ENCODE measurements at regions not wholly inside any gene's neighbourhood (a gene's known extent, or its start where the extent isn't known, plus 50 kb on each side); places are given as distances from the start of the nearest gene placed in this dataset.

- peaks cover 0 to 7% (median 6%) of the 10 kb centered on the region in 3 donors for H3K4me1 ChIP-seq
- no peak for TF ChIP-seq POLR2A (IDR thresholded peaks at IDR 0.05)
- TF ChIP-seq, protein P1, sequence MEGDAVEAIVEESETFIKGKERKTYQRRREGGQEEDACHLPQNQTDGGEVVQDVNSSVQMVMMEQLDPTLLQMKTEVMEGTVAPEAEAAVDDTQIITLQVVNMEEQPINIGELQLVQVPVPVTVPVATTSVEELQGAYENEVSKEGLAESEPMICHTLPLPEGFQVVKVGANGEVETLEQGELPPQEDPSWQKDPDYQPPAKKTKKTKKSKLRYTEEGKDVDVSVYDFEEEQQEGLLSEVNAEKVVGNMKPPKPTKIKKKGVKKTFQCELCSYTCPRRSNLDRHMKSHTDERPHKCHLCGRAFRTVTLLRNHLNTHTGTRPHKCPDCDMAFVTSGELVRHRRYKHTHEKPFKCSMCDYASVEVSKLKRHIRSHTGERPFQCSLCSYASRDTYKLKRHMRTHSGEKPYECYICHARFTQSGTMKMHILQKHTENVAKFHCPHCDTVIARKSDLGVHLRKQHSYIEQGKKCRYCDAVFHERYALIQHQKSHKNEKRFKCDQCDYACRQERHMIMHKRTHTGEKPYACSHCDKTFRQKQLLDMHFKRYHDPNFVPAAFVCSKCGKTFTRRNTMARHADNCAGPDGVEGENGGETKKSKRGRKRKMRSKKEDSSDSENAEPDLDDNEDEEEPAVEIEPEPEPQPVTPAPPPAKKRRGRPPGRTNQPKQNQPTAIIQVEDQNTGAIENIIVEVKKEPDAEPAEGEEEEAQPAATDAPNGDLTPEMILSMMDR (IDR thresholded peaks at IDR 0.05), result no peak
- no peaks in the 10 kb centered on the region for H3K9me3 ChIP-seq
- intact Hi-C loops (cut with DNase I), result no loop called here
- no peaks in the 10 kb centered on the region for H3K36me3 ChIP-seq
- DNase-seq, result no peak
- no peak overlapping the region for H3K4me3 ChIP-seq
- WGBS, 2 donors, result 64 to 76% methylated on average over 4 of the region's 4 CpGs
- H3K27me3 ChIP-seq, result no peaks in the 10 kb centered on the region
- H3K27ac ChIP-seq, result peak overlapping the region in 3 of 4 donors; percentile 14 to 57 (median 54)
These were observed 222.9 kb upstream of the FN1 start for GRCh38 chr2:215658635-215659305.

DNA sequence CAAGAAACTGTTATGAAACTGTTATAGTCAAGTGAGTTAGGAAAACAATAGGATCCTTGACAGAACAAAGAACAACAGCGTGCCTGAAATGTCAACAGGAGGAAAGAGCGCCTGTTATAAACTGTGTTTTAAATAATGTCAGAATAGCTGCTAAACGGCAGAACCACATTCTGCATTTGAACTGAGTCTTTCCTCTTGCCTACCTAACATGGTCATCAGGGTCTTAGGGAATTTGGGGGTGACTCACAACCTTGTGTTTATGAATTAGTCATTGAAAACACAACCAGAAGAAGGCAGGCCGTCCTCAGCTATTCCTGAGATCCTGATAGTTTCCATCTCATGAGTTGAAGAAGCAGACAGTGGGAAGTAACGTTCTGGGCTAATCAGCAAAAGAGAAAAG, 222.0 kb upstream of the FN1 start:
- DNase-seq, result no peak
- H3K36me3 ChIP-seq, result no peaks in the 10 kb centered on the region
- intact Hi-C loops (cut with DNase I), result no loop called here
- no peaks in the 10 kb centered on the region for H3K27me3 ChIP-seq
- WGBS, 2 donors, result 53% methylated on average over 5 of the region's 5 CpGs
- no peak for TF ChIP-seq POLR2A (IDR thresholded peaks at IDR 0.05)
- TF ChIP-seq, protein P1 (IDR thresholded peaks at IDR 0.05), result no peak
- H3K9me3 ChIP-seq, result no peaks in the 10 kb centered on the region
- peaks cover 0 to 7% (median 6%) of the 10 kb centered on the region in 3 donors for H3K4me1 ChIP-seq
- H3K27ac ChIP-seq, result peak overlapping the region in 2 of 4 donors; percentile 12 to 57
- H3K4me3 ChIP-seq, result no peak overlapping the region

GRCh38 chr2:215654148-215654819, 218.4 kb upstream of the FN1 start:
- Histone ChIP-seq H3K36me3 (no peaks in the 10 kb centered on the region), H3K4me3 (no peak overlapping the region), H3K4me1 (peaks cover 0 to 7% (median 6%) of the 10 kb centered on the region in 3 donors), H3K27me3 (no peaks in the 10 kb centered on the region), H3K27ac (peak overlapping the region in 2 of 4 donors; percentile 16 to 41), H3K9me3 (no peaks in the 10 kb centered on the region)
- TF ChIP-seq, protein P1 (IDR thresholded peaks at IDR 0.05), result no peak
- TF ChIP-seq POLR2A (IDR thresholded peaks at IDR 0.05), result no peak
- 38 to 50% methylated on average over 7 of the region's 7 CpGs for WGBS, 2 donors
- DNase-seq, result no peak
- intact Hi-C loops (cut with DNase I), result no loop called here

- H3K9me3 ChIP-seq, result no peaks in the 10 kb centered on the region
- no peak overlapping the region for H3K4me3 ChIP-seq
- no peaks in the 10 kb centered on the region for H3K36me3 ChIP-seq
- 37 to 42% methylated on average over 3 to 4 of the region's 4 CpGs for WGBS, 2 donors
- peak overlapping the region in 1 of 4 donors; percentile 41 for H3K27ac ChIP-seq
- no peaks in the 10 kb centered on the region for H3K27me3 ChIP-seq
- TF ChIP-seq, protein P1 (IDR thresholded peaks at IDR 0.05), result no peak
- TF ChIP-seq POLR2A (IDR thresholded peaks at IDR 0.05), result no peak
- no peak for DNase-seq
- peaks cover 0 to 7% (median 6%) of the 10 kb centered on the region in 3 donors for H3K4me1 ChIP-seq
- intact Hi-C loops (cut with DNase I), result no loop called here
These were observed 217.6 kb upstream of the FN1 start for GRCh38 chr2:215653344-215654030.

GRCh38 chr2:215652388-215652787, 216.5 kb upstream of the FN1 start:
- intact Hi-C loops (cut with DNase I), result no loop called here

More at GRCh38 chr2:215652388-215652787, 216.5 kb upstream of the FN1 start:
- no peak for DNase-seq
- H3K27ac ChIP-seq, result no peak overlapping the region
- WGBS, 2 donors, result 49 to 67% methylated on average over 2 of the region's 2 CpGs
- peaks cover 0 to 7% (median 6%) of the 10 kb centered on the region in 3 donors for H3K4me1 ChIP-seq
- TF ChIP-seq POLR2A (IDR thresholded peaks at IDR 0.05), result no peak
- TF ChIP-seq, protein P1 (IDR thresholded peaks at IDR 0.05), result no peak
- H3K27me3 ChIP-seq, result no peaks in the 10 kb centered on the region
- no peaks in the 10 kb centered on the region for H3K9me3 ChIP-seq
- H3K4me3 ChIP-seq, result no peak overlapping the region
- no peaks in the 10 kb centered on the region for H3K36me3 ChIP-seq
